Esophagus (tissue), 2 donors: ENCODE measurements at regions not wholly inside any gene's neighbourhood (a gene's known extent, or its start where the extent isn't known, plus 50 kb on each side); places are given as distances from the start of the nearest gene placed in this dataset.

Experiments
- H3K27ac ChIP-seq, 2 donors: one replicate each; pipeline ENCODE4 v1.5.1; 2013; ENCODE audit warnings: low read depth in 2 of 2, mild to moderate bottlenecking in 2 of 2, inconsistent platforms in 1 of 2, low read length in 1 of 2, moderate library complexity in 1 of 2
- H3K27me3 ChIP-seq, 2 donors: one replicate each; pipeline ENCODE4 v1.6.1; 2013; ENCODE audit warnings: low read length in 2 of 2, control low read depth in 1 of 2, mild to moderate bottlenecking in 1 of 2; ENCODE audit not compliant: insufficient read depth in 2 of 2, control insufficient read depth in 1 of 2
- H3K36me3 ChIP-seq, 2 donors: one replicate each; pipeline ENCODE4 v1.6.1; 2013; ENCODE audit warnings: low read length in 1 of 2; ENCODE audit not compliant: control insufficient read depth in 2 of 2, insufficient read depth in 2 of 2
- H3K4me1 ChIP-seq, 2 donors: one replicate each; pipeline ENCODE4 v1.6.1; 2013; ENCODE audit warnings: low read length in 1 of 2; ENCODE audit not compliant: control insufficient read depth in 2 of 2, insufficient read depth in 2 of 2
- H3K4me3 ChIP-seq, 2 donors: one replicate each; pipeline ENCODE4 v1.5.1; 2013; ENCODE audit warnings: low read length in 2 of 2, mild to moderate bottlenecking in 2 of 2, low read depth in 1 of 2, moderate library complexity in 1 of 2
- H3K9me3 ChIP-seq, 2 donors: one replicate each; pipeline ENCODE4 v1.6.1; 2013; ENCODE audit warnings: mild to moderate bottlenecking in 2 of 2, low read depth in 1 of 2, low read length in 1 of 2, moderate library complexity in 1 of 2; ENCODE audit not compliant: control insufficient read depth in 2 of 2, insufficient read depth in 1 of 2
- WGBS, 2 donors: extraction: QIAGEN DNeasy Blood & Tissue Kit; methylation state at CpG; one replicate each; pipeline ENCODE4 v1.1.7; 2013; 5-methylcytosine and 5-hydroxymethylcytosine counted together
- donor health status: healthy with polysubstance abuse.
- donor health status: Bipolar disorder and iron deficiency.

DNA sequence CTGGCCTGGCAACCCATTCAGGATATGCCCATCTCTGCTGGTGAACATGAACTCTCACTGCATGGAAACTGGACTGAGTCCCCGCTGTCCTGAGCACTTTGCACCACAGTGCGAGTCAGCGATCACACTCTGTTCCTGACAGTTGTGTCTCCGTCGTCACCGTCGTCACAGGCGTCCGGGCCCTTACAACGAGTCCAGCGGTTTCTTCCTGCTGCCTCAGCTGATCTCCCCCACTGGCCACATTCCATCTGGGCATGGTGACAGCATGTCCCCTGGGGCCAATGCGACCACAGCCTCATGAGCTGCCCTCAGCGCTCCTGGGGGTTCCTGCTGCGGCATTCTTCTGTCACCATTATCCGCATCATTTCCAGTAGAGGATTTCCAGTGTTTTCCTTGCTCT, 76.8 kb upstream of the KLF6 start:
- no peak overlapping the region for H3K27ac ChIP-seq
- H3K9me3 ChIP-seq, result no peaks in the 10 kb centered on the region
- no peaks in the 10 kb centered on the region for H3K36me3 ChIP-seq
- 92 to 93% methylated on average over 15 of the region's 15 CpGs for WGBS, 2 donors
- H3K27me3 ChIP-seq, result no peaks in the 10 kb centered on the region
- H3K4me3 ChIP-seq, result no peak overlapping the region
- H3K4me1 ChIP-seq, result no peaks in the 10 kb centered on the region

DNA sequence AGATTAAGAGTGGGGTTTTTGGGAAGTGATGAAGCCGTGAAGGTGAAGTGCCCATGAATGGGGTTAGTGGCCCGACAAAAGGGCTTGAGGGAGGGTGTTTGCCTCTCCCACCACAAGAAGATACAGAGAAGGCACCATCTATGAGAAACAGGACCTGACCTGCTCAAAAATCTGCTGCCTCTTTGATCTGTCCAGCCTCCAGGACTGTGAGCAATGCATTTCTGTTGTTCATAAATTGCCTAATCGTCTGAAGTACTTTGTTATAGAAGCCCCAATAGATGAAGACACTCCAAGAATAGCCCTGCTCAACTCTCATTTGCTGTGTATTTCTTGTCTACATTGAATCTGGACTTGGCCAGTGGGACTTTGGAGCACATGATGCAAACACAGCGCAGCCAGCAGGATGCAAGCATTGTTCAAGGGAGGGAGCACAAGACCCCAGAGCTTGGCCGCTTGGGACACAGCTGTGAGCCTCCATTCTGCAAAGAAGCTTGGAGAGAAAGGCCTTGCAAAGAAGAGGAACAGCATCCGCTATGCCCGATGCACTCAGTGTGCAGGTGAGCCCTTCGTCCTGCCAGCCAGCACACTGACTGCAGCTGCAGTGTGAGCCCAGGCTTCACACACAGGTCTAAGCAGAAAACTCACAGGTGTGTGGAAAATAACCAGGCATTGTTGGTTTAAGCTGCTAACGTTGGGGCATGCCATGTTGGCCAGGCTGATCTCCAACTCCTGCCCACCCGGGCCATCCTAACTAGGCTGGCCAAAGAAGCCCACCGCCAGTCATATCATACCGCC, 73.2 kb upstream of the KLF6 start:
- H3K9me3 ChIP-seq, result no peaks in the 10 kb centered on the region
- H3K27me3 ChIP-seq, result no peaks in the 10 kb centered on the region
- no peaks in the 10 kb centered on the region for H3K36me3 ChIP-seq
- H3K27ac ChIP-seq, result no peak overlapping the region
- 83 to 87% methylated on average over 12 of the region's 12 CpGs for WGBS, 2 donors
- H3K4me3 ChIP-seq, result no peak overlapping the region
- no peaks in the 10 kb centered on the region for H3K4me1 ChIP-seq

GRCh38 chr10:3857318-3857717, 72.3 kb upstream of the KLF6 start:
- Histone ChIP-seq H3K4me1 (peaks cover 0 to 3% of the 10 kb centered on the region in 2 donors), H3K27me3 (no peaks in the 10 kb centered on the region), H3K36me3 (no peaks in the 10 kb centered on the region), H3K4me3 (no peak overlapping the region), H3K9me3 (no peaks in the 10 kb centered on the region), H3K27ac (no peak overlapping the region)
- WGBS, 2 donors, result 88 to 92% methylated on average over 8 of the region's 8 CpGs

- Histone ChIP-seq H3K9me3 (no peaks in the 10 kb centered on the region), H3K27me3 (no peaks in the 10 kb centered on the region)
- WGBS, 2 donors, result 82 to 87% methylated on average over 7 of the region's 7 CpGs
Measured at GRCh38 chr10:3856593-3856992, 71.6 kb upstream of the KLF6 start.

GRCh38 chr10:3853547-3854303, 68.7 kb upstream of the KLF6 start:
- H3K4me3 ChIP-seq, result no peak overlapping the region
- 75 to 79% methylated on average over 11 of the region's 11 CpGs for WGBS, 2 donors
- H3K27ac ChIP-seq, result peak overlapping the region in 1 of 2 donors; percentile 81
- H3K9me3 ChIP-seq, result no peaks in the 10 kb centered on the region
- no peaks in the 10 kb centered on the region for H3K27me3 ChIP-seq
- H3K4me1 ChIP-seq, result peaks cover 3% of the 10 kb centered on the region in 2 donors
- H3K36me3 ChIP-seq, result no peaks in the 10 kb centered on the region

More at GRCh38 chr10:3856593-3856992, 71.6 kb upstream of the KLF6 start:
- Histone ChIP-seq H3K4me1 (peaks cover 0 to 3% of the 10 kb centered on the region in 2 donors), H3K36me3 (no peaks in the 10 kb centered on the region), H3K27ac (no peak overlapping the region), H3K4me3 (no peak overlapping the region)

GRCh38 chr10:3853016-3853415, 68.0 kb upstream of the KLF6 start:
- WGBS, 2 donors, result 88% methylated on average over 10 of the region's 10 CpGs
- peaks cover 3% of the 10 kb centered on the region in 2 donors for H3K4me1 ChIP-seq
- no peak overlapping the region for H3K4me3 ChIP-seq
- H3K36me3 ChIP-seq, result no peaks in the 10 kb centered on the region
- no peaks in the 10 kb centered on the region for H3K9me3 ChIP-seq
- H3K27me3 ChIP-seq, result no peaks in the 10 kb centered on the region
- peak overlapping the region; percentile 81 to 87 for H3K27ac ChIP-seq

DNA sequence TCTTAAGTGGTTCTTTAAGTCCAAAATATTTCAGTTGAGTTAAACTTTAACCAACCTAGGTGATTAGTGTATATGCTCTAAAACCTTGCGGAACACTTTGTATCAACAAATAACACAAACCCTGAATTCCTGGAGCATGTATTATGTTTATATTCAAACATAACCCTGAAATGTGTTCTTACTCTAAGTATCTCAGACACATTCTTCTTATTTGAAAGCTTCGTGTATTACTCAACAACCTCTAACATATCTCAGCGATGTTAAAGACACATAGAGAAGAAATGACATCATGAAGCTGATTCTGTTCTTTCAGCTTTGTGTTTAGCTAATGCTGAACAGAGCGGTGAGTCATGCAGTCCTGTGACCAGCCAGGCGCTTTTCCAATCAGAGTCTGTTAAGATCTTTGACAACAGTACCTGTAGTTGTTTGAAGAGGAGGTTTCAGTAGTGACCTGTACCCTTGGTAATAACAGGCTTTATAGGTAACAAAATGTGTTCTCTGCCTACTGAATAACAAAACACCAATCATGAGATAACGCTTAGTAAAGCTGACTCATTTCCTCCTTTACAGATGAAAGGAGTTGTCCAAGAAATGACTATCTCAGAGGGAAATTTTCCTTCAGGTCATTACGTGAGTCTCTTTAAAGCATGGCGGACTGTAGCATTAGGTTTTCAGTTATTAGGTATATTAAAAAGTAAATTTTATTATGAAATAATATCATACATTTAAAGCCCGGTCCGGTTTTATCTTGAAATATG, 67.3 kb upstream of the KLF6 start:
- H3K4me3 ChIP-seq, result no peak overlapping the region
- H3K36me3 ChIP-seq, result no peaks in the 10 kb centered on the region
- peaks cover 3% of the 10 kb centered on the region in 2 donors for H3K4me1 ChIP-seq
- 24 to 29% methylated on average over 10 of the region's 10 CpGs for WGBS, 2 donors
- no peaks in the 10 kb centered on the region for H3K27me3 ChIP-seq
- H3K27ac ChIP-seq, result peak overlapping the region; percentile 62 to 81
- no peaks in the 10 kb centered on the region for H3K9me3 ChIP-seq

DNA sequence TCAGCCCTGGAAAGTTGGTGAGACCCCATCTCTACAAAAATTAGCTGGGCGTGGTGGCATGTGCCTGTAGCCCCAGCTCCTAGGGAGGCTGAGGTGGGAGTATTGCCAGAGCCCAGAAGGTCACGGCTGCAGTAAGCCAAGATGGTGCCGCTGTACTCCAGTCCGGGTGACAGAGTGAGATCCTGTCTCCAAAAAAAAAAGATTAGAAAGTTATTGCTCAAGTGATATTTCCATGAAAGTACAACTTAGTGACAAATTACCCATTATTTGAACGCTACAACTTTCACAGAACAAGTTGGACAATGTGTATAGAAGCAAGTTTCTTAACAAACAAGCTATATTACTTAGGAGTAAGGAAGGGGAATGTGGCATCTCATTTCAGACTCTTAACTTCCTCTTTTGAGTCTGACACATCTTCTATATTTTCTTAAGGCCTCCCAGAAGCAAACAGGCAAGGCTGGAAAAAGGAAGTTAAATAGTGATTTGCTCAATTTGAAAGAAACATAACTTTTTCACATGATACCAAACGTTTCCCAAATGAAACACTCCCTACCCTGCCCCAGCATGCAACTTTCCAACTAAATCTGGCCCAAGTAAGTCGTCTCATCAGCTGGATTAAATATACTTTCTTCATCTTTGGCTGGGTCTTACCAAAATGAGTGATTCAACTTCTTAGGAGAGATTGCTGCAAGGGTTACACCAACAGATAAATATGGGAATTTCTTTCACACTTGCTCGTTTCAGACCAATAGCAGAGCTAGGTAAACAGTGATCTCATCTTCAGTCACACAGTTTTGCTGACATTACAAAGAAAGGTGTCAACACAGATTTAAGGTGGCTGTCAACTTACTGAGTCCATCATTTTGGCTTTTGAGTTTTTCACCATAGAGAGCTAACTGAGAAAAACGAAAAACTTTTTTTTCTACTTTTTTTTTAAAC, 66.3 kb upstream of the KLF6 start:
- H3K4me1 ChIP-seq, result peaks cover 3% of the 10 kb centered on the region in 2 donors
- no peaks in the 10 kb centered on the region for H3K27me3 ChIP-seq
- WGBS, 2 donors, result 52 to 58% methylated on average over 9 of the region's 9 CpGs

More for the DNA sequence above, 66.3 kb upstream of the KLF6 start:
- H3K36me3 ChIP-seq, result no peaks in the 10 kb centered on the region
- H3K27ac ChIP-seq, result peak overlapping the region; percentile 88 to 97
- no peak overlapping the region for H3K4me3 ChIP-seq
- no peaks in the 10 kb centered on the region for H3K9me3 ChIP-seq
